Hematopoietic multipotent progenitor cell treated with erythropoietin and hydrocortisone succinate and interleukin-3 and kit ligand, for 15 days (in vitro differentiated cells): ENCODE measurements at regions not wholly inside any gene's neighbourhood (a gene's known extent, or its start where the extent isn't known, plus 50 kb on each side); places are given as distances from the start of the nearest gene placed in this dataset.
"Not testable (repeated sequence)": the region's sequence is repeated elsewhere in the genome, so short reads cannot be mapped to it uniquely, and the experiment has no call there.

Source experiments
- DNase-seq: peaks from one replicate; pipeline ENCODE4 v3.0.0-alpha.2; 2015; ENCODE audit warnings: low spot score

DNA sequence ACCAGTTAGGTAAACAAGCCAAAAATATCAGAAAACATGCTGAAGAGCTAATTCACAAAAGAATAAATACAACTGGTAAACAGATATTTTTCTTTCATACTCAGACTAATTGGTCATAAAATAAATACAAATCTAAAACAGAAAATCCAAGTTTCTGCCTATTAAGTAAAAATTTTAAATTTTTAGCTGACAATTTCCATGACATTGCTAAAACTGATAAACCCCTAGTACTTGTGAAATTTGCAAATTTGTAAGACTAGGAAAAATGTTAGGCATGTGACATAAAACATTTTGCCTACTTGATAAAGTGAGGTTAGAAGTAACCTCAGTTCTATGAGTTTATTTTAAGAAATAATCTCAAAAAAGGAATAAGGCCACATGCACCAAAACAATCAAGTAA, 356.1 kb downstream of the LRATD1 start:
- DNase-seq = no peak

DNA sequence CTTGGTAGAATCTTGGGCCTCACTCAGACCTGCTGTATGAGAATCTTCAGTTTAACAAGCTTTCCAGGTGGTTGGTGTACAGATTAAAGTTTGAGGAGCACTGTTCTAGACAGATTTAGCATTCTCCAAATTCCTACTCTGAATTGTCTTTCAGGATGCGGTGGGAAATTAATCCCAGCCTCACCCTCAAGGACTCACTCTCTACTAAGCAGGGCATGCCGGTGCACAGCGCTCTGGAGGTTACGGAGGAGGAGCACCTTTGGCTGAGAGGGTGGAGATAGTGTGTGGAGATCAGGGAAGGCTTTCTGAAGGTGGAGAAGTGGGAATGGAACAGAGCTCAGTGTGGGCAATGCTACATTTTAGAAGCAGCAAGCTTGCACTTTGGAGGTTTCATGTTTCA, 359.2 kb downstream of the LRATD1 start:
- DNase-seq = no peak

DNA sequence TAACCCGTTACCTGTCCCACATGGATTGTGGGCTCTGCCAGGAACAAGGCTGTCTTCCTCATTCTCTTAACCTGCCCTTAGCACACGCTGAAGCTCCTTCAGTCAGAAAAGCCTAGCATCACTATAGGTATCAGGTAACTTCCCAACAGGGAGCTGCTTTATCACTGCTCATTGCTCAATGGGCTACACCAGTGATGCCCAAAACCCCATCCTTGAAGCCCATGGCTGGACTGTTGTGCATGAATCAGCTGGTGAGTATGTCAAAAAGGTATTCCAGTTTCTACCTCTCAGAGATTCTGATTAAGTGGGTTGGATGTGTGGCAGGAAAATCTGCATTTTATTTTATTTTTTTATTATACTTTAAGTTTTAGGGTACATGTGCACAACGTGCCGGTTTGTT, 362.2 kb downstream of the LRATD1 start:
- no peak for DNase-seq

DNA sequence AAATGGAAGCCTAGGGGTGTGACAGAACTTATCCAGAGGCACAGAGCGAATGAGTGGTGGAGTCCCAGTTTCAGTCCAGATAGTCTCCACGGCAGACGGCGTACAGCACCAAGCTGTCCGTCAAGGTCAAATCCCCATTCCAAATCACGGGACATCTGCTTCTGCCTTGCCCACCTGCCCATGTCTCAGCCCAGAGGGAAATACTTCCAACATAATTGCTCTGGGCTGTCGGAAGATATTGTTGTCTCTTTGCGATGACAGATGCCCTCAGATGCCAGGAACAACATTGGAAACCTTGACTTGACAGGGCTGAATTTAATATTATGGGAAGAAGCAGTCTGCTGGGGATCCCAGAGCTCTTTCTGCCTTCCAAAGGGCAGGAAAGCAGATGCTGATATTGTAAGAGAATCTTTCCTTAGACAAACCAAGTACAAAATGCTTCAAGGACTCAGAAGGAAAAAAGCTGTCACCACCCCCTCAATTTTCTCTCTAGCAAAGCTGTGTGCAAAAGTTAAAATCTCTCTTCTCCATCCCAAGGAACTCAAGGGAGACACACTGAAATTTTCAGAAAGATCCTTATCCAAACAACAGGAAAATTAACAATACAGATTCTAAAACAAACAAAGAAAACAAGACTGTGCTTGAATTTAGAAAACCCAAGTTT, 364.0 kb downstream of the LRATD1 start:
- no peak for DNase-seq

DNA sequence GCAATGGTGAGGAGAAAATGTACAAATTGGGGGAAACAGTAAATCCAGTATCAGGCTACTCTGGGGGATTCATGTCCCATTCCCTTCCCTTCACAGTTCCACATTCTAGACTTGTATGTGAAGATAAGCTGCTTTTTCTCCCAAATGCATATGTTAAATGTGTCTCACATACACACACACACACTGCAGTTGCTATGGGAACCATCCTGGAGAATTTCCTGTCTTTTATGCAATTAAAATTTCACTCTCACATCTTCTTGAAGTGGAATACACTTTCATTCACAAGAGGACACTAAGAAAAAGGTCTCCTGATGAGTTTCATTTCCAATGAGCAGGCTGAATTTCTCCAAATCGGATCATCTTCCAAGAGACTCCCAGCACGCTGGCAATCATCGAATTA, 366.0 kb downstream of the LRATD1 start:
- no peak for DNase-seq

DNA sequence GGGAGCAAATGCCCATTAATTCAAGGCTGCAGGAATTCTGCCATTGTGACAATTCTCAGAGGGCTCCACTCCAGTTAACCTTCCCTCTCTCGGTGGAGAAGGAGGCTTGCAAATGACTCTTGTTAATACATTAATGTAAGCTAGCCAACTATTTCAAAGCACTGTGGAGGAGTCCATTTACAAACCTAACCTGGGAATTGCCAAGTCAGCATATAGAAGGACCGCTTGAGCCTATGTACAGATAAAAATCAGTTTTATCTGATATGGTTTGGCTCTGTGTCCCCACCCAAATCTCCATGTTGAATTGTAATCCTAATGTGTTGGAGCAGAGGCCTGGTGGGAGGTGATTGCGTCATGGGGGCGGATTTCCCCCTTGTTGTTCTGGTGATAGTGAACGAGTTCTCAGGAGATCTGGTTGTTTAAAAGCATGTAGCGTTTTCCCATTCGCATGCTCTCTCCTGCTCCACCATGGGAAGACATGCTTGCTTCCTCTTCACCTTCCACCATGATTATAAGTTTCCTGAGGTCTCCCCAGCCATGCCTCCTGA, 366.7 kb downstream of the LRATD1 start:
- DNase-seq = no peak

DNA sequence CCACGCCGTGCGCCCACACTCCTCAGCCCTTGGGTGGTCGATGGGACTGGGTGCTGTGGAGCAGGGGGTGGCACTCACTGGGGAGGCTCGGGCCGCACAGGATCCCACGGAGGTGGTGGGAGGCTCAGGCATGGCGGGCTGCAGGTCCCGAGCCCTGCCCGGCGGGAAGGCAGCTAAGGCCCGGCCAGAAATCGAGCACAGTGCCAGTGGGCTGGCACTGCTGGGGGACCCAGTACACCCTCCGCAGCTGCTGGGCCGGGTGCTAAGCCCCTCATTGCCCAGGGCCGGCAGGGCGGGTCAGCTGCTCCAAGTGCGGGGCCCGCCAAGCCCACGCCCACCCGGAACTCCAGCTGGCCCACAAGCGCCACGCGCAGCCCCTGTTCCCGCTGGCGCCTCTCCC, 370.0 kb downstream of the LRATD1 start:
- not testable (repeated sequence) for DNase-seq

DNA sequence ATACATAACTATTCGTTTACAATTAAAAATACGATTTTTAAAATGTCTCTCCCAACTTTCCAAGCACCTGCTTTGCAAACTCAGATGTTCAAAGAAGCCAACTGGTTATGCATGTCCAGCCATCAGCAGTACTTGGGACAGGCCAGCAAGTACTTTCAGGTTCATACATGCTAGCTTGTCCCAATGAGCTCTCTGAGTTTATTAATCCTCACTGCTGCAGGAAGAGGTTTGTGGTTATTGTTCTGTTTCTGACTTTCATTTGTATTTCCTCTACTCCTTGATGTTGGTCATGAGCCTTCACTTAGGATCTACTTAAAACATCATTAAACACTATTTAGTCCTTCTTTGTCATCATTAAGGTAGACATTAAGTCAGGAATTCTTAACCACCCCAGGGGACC, 374.1 kb downstream of the LRATD1 start:
- DNase-seq = no peak

DNA sequence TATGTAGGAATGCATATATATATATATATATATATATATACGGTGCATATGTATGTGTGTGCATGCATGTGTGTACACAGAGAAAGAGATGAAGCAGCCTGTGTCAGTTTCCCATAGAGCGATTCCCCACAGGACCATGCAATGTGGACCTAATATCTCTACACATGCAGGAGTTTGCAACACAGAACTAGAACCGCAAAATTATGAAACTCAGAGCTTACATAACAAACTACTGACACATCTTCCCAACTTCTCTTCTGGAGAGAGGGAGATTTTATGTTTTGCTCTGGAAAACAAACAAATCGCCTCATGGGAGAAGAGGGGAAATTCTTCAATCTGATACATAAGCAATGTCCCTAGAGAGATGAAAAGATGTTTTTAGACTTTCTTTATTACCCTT, 377.2 kb downstream of the LRATD1 start:
- DNase-seq = no peak

DNA sequence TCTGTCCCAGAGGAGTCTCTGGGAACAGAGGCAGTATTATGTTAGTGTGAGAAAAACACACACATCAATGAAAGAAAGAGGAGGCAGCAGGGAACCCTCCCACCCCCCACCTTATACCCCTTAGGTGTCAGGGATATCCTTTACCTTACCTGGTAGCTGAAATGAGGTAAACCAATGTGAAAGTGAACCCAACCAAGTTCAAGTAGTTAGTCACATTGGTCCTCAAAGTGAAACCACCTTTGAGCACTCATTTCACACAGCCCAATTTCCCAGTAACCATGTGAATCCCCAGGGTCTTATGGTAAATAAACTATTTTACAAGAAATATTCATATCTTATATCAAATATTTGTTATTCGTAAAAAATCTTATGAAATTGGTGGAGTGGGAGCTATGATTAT, 377.8 kb downstream of the LRATD1 start:
- no peak for DNase-seq

DNA sequence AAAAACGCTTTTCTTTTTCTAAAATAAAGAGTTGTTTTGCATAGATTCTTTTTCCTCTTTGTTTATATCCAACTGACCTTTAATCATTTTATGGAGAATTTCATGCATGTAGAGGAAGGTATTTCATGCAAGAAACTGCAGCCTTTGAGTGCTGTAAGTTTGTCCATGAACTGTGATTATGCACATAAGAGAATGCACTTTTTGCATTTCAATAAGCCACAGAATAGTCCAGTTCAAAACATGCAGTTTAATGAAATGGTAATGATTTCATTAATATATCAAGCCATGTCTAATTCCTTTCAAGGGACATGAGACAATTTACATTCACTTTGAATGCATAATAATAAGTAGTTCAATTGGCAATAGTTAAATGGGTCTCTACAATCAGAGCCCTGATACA, 386.3 kb downstream of the LRATD1 start:
- no peak for DNase-seq

DNA sequence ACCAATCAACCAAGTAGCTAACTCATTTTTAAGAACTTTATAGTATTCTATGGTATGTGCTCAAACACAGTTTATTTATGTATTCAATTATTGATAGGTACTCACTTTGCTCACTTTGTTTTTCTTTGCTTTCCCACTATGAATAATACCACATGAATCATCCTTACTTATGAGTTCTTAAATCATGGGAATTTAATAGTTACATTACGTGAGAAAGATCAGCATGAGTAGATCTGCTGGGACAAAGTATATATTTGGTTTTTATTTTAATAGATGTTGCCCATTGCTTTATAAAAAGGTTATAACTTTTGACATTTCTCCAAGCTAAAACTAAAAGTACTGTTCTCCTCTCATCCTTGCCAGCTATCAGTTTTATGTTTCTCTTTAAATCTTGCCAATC, 390.7 kb downstream of the LRATD1 start:
- no peak for DNase-seq

DNA sequence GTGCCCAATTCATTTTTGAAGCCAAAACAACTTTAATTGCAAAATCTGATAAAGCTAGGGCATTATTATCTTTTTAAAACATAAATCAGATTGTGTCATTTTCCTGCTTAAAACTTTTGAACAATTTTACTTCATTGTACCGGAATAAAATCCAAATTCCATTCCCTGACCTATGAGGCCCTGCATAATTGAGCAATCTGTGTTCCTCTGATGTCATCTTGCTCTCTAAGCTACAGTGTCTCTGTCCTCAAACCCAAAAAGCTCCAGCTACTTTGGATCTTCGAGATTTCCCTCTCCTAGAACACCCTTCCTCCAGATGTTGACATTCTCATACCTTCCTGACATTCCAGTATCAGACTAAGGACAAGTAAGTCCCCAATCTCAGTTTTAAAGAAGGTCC, 395.9 kb downstream of the LRATD1 start:
- DNase-seq = no peak

DNA sequence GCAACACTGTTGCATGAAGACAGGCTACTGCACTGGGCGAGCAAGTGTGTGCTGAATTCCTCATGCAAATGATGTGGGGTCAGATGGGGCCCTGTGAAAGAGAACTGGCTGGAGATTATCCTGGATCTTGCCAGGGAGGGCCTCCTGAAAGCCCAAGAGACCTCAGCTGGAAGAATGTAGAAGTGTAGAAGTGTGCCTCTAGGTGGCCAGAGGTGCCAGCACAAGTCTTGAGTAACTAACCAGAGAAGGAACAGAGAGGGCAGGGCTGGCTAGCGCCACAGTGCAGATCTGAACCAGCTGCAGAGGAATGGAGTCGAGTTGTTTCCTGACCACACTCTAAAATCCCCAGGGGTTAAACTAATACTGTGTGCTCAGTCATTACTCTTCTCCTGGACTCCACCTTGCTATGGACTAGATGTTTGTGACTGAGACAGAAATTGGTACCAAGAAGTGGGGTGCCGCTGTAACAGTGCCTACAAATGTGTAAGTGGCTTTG, 399.3 kb downstream of the LRATD1 start:
- DNase-seq = no peak

DNA sequence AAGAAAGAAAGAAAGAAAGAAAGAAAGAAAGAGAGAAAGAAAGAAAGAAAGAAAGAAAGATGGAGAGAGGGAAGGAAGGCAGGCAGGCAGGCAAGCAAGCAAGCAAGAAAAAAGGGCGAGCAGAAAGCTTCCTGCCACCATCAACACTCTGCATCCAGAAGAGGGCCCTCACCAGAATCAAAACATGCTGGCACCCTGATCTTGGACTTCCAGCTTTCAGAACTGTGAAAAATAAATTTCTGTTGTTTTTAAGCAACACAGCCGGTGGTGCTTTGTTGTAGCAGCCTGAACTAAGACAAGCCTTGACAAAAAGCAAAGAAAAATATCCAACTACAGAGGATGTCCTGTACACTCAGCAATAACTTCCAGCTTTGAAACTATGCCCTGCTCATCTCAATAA, 401.7 kb downstream of the LRATD1 start:
- no peak for DNase-seq

DNA sequence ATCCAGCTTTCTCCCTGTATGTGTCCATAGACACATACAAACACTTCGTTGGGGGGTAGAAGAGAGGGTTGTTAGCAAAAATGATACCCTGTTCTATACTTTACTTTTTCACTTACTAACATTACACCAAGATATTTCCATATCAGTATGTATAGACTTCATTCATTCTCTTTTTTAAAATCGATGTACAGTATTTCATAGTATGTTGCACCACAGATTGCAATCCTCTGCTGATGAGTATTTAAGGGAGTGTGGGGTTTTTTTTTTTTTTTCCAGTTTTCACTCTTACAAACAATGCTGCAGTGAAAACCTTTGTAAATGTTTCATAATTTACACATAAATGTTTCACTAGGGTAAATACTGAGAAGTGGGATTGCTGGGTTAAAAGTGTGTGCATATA, 402.3 kb downstream of the LRATD1 start:
- no peak for DNase-seq

DNA sequence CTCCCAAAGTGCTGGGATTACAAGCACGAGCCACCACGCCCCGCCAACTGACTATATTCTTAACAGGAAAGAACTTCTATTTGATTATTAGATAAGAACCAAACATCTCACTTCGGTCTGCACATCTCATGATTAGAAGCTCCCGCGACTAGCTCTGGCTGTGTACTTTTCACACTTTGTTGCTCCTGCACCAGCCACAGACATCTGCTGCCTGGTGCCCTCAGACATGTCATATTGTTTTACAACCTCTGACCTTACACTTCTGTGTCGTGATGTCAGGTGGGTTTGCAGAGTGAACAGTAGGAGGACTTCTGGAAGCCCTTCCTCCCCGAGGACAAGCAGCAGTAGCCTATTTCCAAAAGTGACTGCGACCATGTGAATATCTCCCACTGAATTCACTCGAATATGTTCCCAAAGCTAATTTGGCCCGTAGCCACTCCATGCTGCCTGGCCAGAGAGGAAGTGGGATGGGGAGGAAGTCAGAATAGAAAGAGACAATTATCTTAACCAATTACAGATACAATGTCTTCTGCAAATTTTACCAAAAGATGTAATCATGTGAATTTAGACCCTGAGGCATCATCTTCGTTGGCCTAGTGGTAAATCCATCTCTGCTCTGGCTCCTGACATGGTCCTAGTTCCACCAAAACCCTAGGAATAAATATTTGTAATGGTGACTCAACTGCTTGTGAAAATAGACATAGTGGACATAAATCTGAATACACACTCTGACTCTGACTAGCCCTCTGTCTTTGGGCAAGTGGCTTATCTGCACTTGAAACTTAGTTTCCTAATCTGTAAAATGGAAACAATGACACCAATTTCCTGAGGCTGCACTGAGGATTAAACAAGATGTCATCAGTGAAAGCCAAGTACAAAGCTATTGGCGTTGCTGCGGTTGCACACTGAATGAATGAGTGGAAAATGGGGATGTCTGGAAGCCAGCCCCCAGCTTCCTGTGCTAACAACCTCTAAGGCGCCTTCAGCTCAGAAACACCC, 406.1 kb downstream of the LRATD1 start:
- DNase-seq = no peak

DNA sequence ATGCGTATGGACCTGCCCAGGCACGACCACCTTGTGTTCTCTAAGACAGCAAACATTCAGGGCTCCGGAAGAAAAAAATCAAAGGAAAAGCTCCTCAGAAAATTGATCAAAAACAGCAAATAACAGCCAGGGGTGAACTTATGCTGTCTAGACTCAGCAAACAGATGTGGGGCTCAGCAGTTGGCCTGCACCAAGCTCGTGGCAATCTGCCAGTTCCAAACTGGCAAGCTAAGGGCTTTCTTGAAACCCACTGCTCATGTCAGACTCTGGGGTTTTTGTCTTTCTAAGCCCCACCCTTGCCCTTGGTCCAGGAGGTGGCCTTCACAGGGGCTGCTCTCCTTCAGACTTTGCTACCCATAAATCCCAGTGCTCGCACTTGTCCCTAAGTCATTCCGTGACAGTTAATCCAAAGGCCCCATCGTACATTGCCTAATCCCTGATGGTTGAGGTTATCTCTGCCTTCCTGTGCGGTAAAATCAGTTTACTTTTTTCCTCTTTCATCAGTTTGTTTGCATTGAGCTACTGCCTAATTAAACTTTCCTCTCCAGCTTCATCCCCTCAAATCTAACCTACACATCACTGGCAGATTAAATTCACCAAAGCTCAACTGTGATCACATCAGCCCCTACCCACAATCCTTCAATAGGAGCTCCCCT, 408.0 kb downstream of the LRATD1 start:
- no peak for DNase-seq

DNA sequence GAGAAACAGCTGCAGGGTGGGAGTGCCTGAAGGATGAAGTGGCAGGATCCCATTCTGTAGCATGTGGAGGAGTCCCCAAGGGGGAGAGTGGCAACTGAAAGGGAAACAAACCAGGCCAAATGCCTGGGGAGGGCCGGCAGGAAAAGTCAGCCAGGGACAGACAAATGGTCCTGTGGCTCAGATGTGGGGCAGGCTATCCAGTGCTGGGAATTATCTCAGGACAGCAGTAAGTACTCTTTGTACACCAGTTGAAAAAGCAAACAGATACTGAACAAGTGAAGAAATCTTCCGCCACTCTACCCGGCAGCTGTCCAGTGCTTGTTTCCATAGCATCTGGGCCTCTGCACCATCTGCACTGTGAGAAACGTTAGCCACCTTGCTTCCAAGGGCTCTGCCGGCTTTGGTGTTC, 408.9 kb downstream of the LRATD1 start:
- DNase-seq = no peak

DNA sequence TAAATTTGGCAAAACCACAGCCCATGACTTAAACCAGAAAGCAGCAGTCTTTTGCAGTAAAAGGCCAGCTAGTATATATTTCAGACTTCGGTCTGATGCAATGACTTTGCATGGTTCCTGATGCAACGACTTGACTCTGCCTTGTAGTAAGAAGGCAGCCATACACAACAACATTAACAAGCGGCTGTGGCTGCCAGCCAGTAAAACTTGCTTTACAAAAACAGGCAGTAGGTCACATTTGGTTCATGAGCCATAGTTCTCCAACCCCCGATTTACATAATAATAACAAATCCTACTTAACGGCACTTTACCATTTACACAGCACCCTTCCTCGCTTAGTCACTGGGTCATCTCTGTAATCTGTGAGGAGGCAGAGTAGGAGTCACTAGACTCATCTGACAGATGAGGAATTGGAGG, 410.3 kb downstream of the LRATD1 start:
- no peak for DNase-seq

DNA sequence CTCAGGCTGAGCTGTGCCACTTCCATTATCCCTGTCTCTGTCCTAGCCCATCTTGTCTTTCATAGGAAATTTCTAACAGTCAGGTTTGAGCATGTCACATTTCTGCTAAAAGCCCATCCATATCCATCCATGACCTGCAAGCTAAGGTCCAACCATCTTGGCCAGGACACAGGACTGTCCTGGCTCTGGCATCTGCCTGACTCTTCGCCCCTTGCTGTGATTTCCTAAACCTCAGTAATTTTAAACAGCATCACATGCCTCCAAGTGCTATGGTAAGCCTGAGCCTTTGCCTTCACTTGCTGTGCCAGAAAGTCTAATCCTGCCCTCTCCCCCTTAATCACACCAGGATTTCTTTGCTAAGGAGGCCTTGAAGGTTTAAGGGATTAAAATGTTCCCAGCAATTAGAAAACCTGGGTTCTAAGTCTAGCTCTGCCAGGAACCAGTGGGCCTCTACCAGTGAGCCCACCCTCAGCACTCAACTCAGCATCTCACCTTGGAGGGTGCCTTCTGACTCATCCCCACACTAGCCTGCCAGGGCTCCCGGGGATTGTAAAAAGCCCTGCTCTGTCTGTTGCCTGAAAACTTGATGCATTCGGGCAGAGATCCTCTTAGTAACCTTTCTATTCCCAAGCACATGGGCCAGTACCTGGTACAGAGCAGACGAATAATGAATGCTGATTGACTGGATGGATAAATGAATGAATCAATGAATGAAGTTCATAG, 411.0 kb downstream of the LRATD1 start:
- no peak for DNase-seq

DNA sequence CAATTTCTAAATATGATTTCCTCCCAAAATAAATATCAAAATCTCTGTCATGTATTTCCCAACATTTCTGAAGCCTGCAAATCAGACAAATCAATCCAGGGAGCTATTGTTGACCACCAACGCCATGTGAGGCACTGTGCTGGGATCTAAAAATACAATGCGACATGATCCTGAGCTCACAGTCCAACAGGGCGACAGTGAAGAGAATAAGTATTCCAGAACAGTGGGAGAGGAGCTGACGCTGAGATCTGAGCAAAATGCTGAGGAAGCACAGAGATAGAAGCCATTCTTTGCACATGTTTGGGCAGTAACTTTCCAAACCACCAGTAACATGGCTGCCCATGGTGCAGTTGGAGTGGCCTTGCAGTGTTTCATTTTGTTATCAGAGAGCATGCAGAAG, 412.5 kb downstream of the LRATD1 start:
- no peak for DNase-seq
